ENCODE measurements at regions not wholly inside any gene's neighbourhood (a gene's known extent, or its start where the extent isn't known, plus 50 kb on each side); places are given as distances from the start of the nearest gene placed in this dataset.

- no peak for TF ChIP-seq CTCF (IDR thresholded peaks at IDR 0.05; ENCODE audit: control insufficient read depth, extremely low read depth, insufficient read depth)
- no peak overlapping the region for H3K4me3 ChIP-seq (ENCODE audit: low read depth, low read length)
- no peak for DNase-seq (ENCODE audit: low read depth)
Measured at GRCh38 chr18:24560511-24560981, 100.1 kb downstream of the HRH4 start.

DNA sequence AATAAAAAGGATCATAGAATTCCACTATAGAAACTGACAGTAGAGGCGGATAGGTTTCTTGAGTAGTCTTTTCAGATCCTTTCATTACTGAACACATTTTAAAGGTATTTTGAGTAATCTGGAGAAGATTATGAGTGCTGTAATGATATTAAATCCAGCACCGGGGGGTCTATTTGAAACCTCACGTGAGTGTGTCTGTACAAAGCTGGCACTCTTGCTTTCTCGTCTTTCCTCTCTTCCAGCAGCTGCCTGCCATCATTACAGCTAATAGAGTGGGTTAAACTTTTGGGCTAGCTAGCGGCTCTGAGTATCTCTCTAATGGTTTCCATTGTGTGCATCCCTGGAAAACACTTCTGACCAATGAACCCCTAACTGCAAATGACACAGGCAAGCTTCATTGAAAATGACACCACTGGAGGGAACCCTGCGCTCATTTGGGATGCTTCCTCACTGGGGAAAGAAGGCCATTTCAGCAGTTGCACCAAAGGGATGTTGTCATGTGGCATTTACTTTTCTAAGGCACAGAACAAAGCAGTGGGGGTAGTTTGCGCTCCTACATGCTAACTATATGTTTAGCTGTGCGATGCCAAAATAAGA lies 101.0 kb downstream of the HRH4 start:
- no peak for DNase-seq (ENCODE audit: low read depth)
- no peak for TF ChIP-seq CTCF (IDR thresholded peaks at IDR 0.05; ENCODE audit: control insufficient read depth, extremely low read depth, insufficient read depth)
- no peak overlapping the region for H3K4me3 ChIP-seq (ENCODE audit: low read depth, low read length)

DNA sequence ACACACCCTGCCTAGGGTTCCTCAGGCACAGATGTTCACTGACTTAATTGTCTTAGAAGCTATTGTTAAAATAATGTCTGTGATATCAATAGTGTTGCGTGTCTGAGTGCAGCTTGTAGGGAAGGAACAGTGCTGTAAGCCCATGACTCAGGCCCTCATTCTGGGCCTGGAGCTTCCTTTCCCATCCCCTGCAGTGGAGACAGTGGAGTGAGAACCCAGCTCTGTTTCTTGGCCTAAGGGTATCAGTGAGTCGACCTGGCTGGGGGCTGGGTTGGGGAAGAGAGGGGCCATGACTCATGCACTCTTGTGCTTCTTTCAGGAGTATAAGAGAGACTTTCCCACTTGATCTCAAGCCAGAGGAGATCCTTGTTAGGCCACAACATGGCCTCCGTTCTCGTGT lies 106.8 kb downstream of the HRH4 start:
- H3K4me3 ChIP-seq (ENCODE audit: low read depth, low read length) = no peak overlapping the region
- TF ChIP-seq CTCF (IDR thresholded peaks at IDR 0.05; ENCODE audit: control insufficient read depth, extremely low read depth, insufficient read depth) = no peak
- DNase-seq (ENCODE audit: low read depth) = no peak

DNA sequence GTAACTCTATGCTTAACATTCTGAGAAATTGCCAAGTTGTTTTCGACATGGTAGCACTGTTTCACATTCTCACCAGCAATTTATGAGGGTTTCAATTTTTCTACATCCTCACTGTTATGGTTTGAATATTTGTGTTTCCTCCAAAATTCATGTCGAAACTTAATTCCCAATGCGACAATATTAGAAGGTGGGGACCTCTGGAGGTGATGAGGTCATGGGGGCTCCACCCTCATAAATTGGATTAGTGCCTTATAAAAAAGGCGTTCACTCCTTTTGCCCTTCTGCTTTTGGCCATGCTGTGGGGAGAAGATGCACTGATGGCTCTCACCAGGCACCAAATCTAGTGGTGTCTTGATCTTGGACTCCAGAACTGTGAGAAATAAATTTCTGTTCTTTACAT lies 110.3 kb downstream of the HRH4 start:
- DNase-seq (ENCODE audit: low read depth) = no peak
- H3K4me3 ChIP-seq (ENCODE audit: low read depth, low read length) = no peak overlapping the region
- no peak for TF ChIP-seq CTCF (IDR thresholded peaks at IDR 0.05; ENCODE audit: control insufficient read depth, extremely low read depth, insufficient read depth)

GRCh38 chr18:24582771-24583170 lies 122.3 kb downstream of the HRH4 start:
- H3K4me3 ChIP-seq (ENCODE audit: low read depth, low read length) = no peak overlapping the region
- no peak for DNase-seq (ENCODE audit: low read depth)
- TF ChIP-seq CTCF (IDR thresholded peaks at IDR 0.05; ENCODE audit: control insufficient read depth, extremely low read depth, insufficient read depth) = no peak

DNA sequence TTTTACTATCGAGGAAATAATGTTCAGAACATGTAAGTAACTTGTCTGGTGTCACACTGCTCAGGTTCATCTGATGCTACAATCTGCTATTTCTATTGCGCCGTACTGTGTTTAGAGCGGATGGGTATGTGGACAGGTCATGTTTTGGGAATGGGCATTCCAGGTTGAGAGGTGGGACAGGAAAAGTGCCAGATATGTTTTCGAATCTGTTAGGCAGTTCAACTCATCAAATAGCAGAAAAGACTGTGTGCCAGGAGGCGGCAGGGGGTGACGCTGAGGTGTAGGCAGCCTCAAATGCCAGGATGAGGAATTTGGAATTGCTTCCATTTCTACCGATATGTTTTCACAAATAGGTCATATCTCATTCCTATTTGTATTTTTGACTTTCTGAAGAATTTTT lies 123.8 kb downstream of the HRH4 start:
- no peak for TF ChIP-seq CTCF (IDR thresholded peaks at IDR 0.05; ENCODE audit: control insufficient read depth, extremely low read depth, insufficient read depth)
- H3K4me3 ChIP-seq (ENCODE audit: low read depth, low read length) = no peak overlapping the region
- DNase-seq (ENCODE audit: low read depth) = no peak

- no peak for TF ChIP-seq CTCF (IDR thresholded peaks at IDR 0.05; ENCODE audit: control insufficient read depth, extremely low read depth, insufficient read depth)
- no peak overlapping the region for H3K4me3 ChIP-seq (ENCODE audit: low read depth, low read length)
- no peak for DNase-seq (ENCODE audit: low read depth)
Measured at GRCh38 chr18:24584813-24585212, 124.4 kb downstream of the HRH4 start.
